ENCODE measurements at regions not wholly inside any gene's neighbourhood (a gene's known extent, or its start where the extent isn't known, plus 50 kb on each side); places are given as distances from the start of the nearest gene placed in this dataset.
A peak's percentile ranks its signal among the peaks of the same experiment; 100 is the strongest.

- CTCF ChIA-PET, result interaction anchor here (0.7 to 1.0 kb wide), 2 partner anchors 22 to 30 kb away, joined by 3 read pairs; no protein-coding TSS in a partner anchor
These were observed 129.2 kb upstream of the ARHGAP5 start for GRCh38 chr14:31947680-31948595.

GRCh38 chr14:31949709-31950108 is 127.4 kb upstream of the ARHGAP5 start:
- DNase-seq (ENCODE audit: extremely low spot score), result no peak
- CTCF ChIA-PET, result interaction anchor here (0.8 to 1.9 kb wide), 3 partner anchors 15 to 24 kb away, joined by 5 to 15 read pairs (median 6); no protein-coding TSS in a partner anchor

More at GRCh38 chr14:31947680-31948595, 129.2 kb upstream of the ARHGAP5 start:
- POLR2A ChIA-PET, result no interaction called here
- TF ChIP-seq CTBP1 (IDR thresholded peaks at IDR 0.05; ENCODE audit: borderline replicate concordance), result no peak
- no peak for TF ChIP-seq ZNF384 (IDR thresholded peaks at IDR 0.05)
- no peak for TF ChIP-seq PKNOX1 (IDR thresholded peaks at IDR 0.05)
- no peak for TF ChIP-seq ARNT (IDR thresholded peaks at IDR 0.05)
- TF ChIP-seq BHLHE40 (IDR thresholded peaks at IDR 0.05; ENCODE audit: borderline replicate concordance), result no peak
- TF ChIP-seq SUZ12 (IDR thresholded peaks at IDR 0.05), result no peak
- TF ChIP-seq ELF4 (IDR thresholded peaks at IDR 0.05), result no peak
- no peak for TF ChIP-seq FOXM1 (IDR thresholded peaks at IDR 0.05; ENCODE audit: borderline replicate concordance)
- no peak for TF ChIP-seq LEF1 (IDR thresholded peaks at IDR 0.05; ENCODE audit: borderline replicate concordance)
- no peak for TF ChIP-seq NFRKB (IDR thresholded peaks at IDR 0.05)
- no peak for TF ChIP-seq FOXA1 (IDR thresholded peaks at IDR 0.05)
- no peak for TF ChIP-seq TARDBP (IDR thresholded peaks at IDR 0.05)
- no peak for TF ChIP-seq FOXK2 (IDR thresholded peaks at IDR 0.05)
- TF ChIP-seq SP1 (IDR thresholded peaks at IDR 0.05), result no peak
- no peak for TF ChIP-seq HDGF (IDR thresholded peaks at IDR 0.05; ENCODE audit: borderline replicate concordance)
- TF ChIP-seq L3MBTL2 (conservative IDR thresholded peaks at IDR 0.05), result no peak
- no peak for DNase-seq (ENCODE audit: extremely low spot score)

GRCh38 chr14:31950331-31950730 is 126.8 kb upstream of the ARHGAP5 start:
- TF ChIP-seq SUZ12 (IDR thresholded peaks at IDR 0.05), result no peak
- TF ChIP-seq LEF1 (IDR thresholded peaks at IDR 0.05; ENCODE audit: borderline replicate concordance), result no peak
- TF ChIP-seq TARDBP (IDR thresholded peaks at IDR 0.05), result no peak
- no peak for TF ChIP-seq ZNF384 (IDR thresholded peaks at IDR 0.05)
- TF ChIP-seq HDGF (IDR thresholded peaks at IDR 0.05; ENCODE audit: borderline replicate concordance), result no peak
- TF ChIP-seq BHLHE40 (IDR thresholded peaks at IDR 0.05; ENCODE audit: borderline replicate concordance), result no peak
- no peak for TF ChIP-seq FOXM1 (IDR thresholded peaks at IDR 0.05; ENCODE audit: borderline replicate concordance)
- no peak for TF ChIP-seq L3MBTL2 (conservative IDR thresholded peaks at IDR 0.05)
- TF ChIP-seq SP1 (IDR thresholded peaks at IDR 0.05), result no peak
- no peak for DNase-seq (ENCODE audit: extremely low spot score)
- POLR2A ChIA-PET, result interaction anchor here (0.7 to 1.4 kb wide), 2 partner anchors 18 to 126 kb away, joined by 3 read pairs; partner anchors contain the start of gene ARHGAP5
- CTCF ChIA-PET, result interaction anchor here (0.8 to 1.9 kb wide), 3 partner anchors 8 to 24 kb away, joined by 3 to 15 read pairs (median 6); no protein-coding TSS in a partner anchor

More at GRCh38 chr14:31949709-31950108, 127.4 kb upstream of the ARHGAP5 start:
- TF ChIP-seq FOXK2 (IDR thresholded peaks at IDR 0.05) (no peak), PKNOX1 (IDR thresholded peaks at IDR 0.05) (no peak), ARNT (IDR thresholded peaks at IDR 0.05) (no peak), FOXM1 (IDR thresholded peaks at IDR 0.05; ENCODE audit: borderline replicate concordance) (no peak), TARDBP (IDR thresholded peaks at IDR 0.05) (no peak), L3MBTL2 (conservative IDR thresholded peaks at IDR 0.05) (no peak), CTBP1 (IDR thresholded peaks at IDR 0.05; ENCODE audit: borderline replicate concordance) (no peak), SUZ12 (IDR thresholded peaks at IDR 0.05) (no peak), SP1 (IDR thresholded peaks at IDR 0.05) (no peak), HDGF (IDR thresholded peaks at IDR 0.05; ENCODE audit: borderline replicate concordance) (no peak), NFRKB (IDR thresholded peaks at IDR 0.05) (no peak), BHLHE40 (IDR thresholded peaks at IDR 0.05; ENCODE audit: borderline replicate concordance) (no peak), ELF4 (IDR thresholded peaks at IDR 0.05) (no peak), FOXA1 (IDR thresholded peaks at IDR 0.05) (no peak), ZNF384 (IDR thresholded peaks at IDR 0.05) (no peak)
- POLR2A ChIA-PET, result no interaction called here

GRCh38 chr14:31950764-31951637 is 126.1 kb upstream of the ARHGAP5 start:
- ChIA-PET CTCF (interaction anchor here (0.6 to 1.9 kb wide), 6 partner anchors 9 to 229 kb away, joined by 3 to 15 read pairs (median 4); no protein-coding TSS in a partner anchor), POLR2A (interaction anchor here (0.6 to 1.4 kb wide), 5 partner anchors 8 to 126 kb away, joined by 3 read pairs; partner anchors contain the start of gene ARHGAP5)
- peak; percentile 56 for DNase-seq (ENCODE audit: extremely low spot score)
- TF ChIP-seq CTBP1 (IDR thresholded peaks at IDR 0.05; ENCODE audit: borderline replicate concordance) (no peak), ZNF384 (IDR thresholded peaks at IDR 0.05) (no peak), ARNT (IDR thresholded peaks at IDR 0.05) (no peak), L3MBTL2 (conservative IDR thresholded peaks at IDR 0.05) (no peak)

GRCh38 chr14:31951638-31951964 is 125.5 kb upstream of the ARHGAP5 start:
- no peak for DNase-seq (ENCODE audit: extremely low spot score)
- TF ChIP-seq FOXM1 (IDR thresholded peaks at IDR 0.05; ENCODE audit: borderline replicate concordance) (no peak), ARNT (IDR thresholded peaks at IDR 0.05) (no peak), LEF1 (IDR thresholded peaks at IDR 0.05; ENCODE audit: borderline replicate concordance) (no peak), TARDBP (IDR thresholded peaks at IDR 0.05) (no peak), ELF4 (IDR thresholded peaks at IDR 0.05) (no peak), ZNF384 (IDR thresholded peaks at IDR 0.05) (no peak), FOXA1 (IDR thresholded peaks at IDR 0.05) (no peak), CTBP1 (IDR thresholded peaks at IDR 0.05; ENCODE audit: borderline replicate concordance) (no peak), PKNOX1 (IDR thresholded peaks at IDR 0.05) (no peak), L3MBTL2 (conservative IDR thresholded peaks at IDR 0.05) (no peak), BHLHE40 (IDR thresholded peaks at IDR 0.05; ENCODE audit: borderline replicate concordance) (no peak), SP1 (IDR thresholded peaks at IDR 0.05) (no peak), FOXK2 (IDR thresholded peaks at IDR 0.05) (no peak)
- ChIA-PET POLR2A (interaction anchor here (0.6 to 1.4 kb wide), 3 partner anchors 9 to 125 kb away, joined by 3 read pairs; partner anchors contain the start of gene ARHGAP5), CTCF (interaction anchor here (0.6 to 1.9 kb wide), 4 partner anchors 16 to 178 kb away, joined by 3 to 15 read pairs (median 5); no protein-coding TSS in a partner anchor)

Measured in HEK293T (cell line).